ENCODE measurements at regions not wholly inside any gene's neighbourhood (a gene's known extent, or its start where the extent isn't known, plus 50 kb on each side); places are given as distances from the start of the nearest gene placed in this dataset.

GRCh38 chr5:105630803-105631202 is 2039.9 kb downstream of the EFNA5 start:
- DNase-seq = no peak

DNA sequence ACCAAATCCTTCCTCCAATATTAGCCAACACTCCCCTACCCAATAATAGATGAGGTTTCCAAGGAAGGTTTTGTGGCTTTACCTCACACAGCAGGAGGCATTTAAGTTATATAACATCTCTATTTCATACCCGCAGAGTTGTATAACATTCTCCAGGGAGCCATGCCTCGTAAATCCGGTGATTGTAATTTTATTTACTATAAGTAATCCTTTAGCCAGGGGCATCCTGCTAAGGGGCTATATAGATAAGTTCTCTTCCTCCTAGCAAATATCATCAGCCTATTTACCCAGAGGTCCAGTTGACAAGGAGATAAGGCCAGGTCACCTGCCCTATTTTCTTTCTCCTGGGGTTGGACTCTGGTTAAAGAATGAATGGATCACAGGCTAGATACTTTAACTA is 2051.0 kb downstream of the EFNA5 start:
- DNase-seq = no peak

DNA sequence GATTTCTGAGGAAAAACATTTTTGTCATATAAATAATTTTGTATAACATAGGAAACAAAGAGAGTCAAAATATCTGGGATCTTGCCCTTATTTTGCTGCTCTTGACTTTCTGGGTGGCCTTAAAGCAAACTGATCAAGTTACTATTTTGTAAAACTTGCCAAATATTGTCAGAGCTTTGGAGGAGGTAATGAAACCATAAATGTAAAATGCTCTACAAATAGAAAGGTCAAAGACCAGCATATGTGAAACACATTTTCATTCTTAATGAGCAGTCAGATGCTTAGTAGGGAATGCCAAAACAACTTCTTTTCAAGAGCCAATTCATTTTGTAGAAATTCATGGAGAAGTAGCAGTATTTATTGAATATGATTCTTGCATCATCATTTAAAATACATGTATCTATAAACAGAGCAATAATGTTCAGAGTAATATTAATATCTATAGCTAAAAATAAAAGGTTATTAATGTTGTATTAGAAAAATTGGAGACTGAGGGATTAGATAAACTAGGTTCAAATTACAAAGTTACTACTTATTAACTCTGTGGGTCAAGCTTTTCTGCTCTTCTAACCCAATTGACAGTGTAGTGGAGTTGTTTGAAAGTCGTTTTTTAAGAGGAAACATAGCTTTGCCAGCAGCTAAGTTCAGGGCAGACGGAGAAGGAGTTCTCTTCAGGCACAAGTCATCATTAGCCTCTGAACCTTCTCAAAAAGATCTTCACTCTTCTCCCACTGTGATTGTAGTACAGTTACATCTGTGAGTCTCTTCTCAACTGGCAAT is 2053.1 kb downstream of the EFNA5 start:
- no peak for DNase-seq

DNA sequence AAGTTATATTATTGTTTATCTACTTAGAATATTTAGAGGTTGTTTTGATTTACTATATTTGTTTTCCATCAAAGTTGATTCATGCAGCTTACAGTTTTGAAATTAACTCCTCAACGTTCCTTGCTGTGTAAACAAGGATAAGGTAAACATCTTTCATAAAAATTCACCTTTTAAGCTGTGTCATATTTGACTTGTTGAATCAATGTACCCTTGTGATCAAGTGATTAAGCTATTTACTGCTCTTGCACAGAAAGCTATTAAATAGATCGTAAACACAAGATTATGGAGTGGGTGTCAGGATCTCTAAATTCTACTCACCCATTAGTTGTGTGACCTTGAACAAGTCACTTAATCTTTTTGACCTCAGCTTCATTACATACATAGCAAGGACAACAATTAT is 2054.0 kb upstream of the NUDT12 start:
- no peak for DNase-seq

- peak; percentile 10 to 44 for DNase-seq
Observed at GRCh38 chr5:105602406-105602805, 2039.8 kb upstream of the NUDT12 start.

DNA sequence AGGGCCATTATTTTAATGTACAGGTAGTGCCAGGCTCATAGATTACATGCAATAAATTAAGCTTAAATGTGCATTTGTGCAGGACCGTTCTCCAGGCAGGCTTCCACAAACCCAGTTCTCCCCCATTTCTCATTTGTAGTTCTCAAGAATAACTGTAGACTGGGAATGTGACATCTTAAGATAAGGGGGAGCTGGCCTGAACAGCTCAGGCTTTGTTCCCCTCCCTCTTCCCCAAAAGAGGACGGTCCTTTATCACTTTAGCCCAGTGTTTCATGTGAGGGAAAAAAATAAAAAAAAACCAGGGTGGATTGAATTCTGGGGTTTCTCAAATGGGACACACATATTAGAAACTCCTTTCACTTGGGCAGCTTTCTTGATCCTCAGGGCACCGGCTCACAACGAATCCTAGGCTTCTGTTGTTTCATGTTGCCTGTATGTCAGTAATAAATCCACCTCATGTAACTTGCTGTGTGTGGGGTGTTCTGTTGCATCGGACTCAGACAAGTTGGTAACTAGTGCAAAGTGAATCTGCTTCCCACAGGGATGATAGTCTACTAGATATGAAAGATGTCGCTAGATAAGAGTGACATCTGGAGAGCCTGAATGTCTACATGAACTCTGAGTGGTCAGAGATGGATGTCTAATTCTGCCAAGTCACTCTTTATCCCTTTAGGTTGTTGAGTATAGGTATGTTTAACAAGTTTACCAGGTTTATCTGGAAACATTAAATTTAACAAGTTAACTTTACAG is 2030.6 kb upstream of the NUDT12 start:
- DNase-seq = no peak

- no peak for DNase-seq
Observed at GRCh38 chr5:105587963-105588662, 2025.5 kb upstream of the NUDT12 start.

GRCh38 chr5:105581988-105582690 is 2019.5 kb upstream of the NUDT12 start:
- peak in 1 of 2 experiments; percentile 1 for DNase-seq

GRCh38 chr5:105573575-105573974 is 2011.0 kb upstream of the NUDT12 start:
- no peak for DNase-seq

DNA sequence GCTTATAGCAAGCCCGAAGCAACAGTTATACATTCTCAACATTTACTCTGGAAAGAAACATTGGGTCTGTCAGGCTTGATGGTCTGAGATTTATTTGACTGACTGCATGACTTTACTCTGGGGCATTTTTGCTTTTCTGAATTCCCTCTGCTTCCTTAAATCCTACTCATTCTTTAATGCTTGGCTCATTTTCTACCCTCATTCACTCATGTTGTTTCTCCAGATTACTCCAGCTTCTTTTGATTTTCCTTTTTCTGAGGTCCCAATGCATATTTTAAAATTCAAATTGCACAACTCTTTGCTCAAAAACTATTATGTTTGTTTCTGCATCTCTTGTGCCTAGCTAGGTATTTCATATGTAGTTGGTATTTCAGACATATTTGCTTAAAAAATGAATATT is 2002.9 kb upstream of the NUDT12 start:
- DNase-seq = no peak

DNA sequence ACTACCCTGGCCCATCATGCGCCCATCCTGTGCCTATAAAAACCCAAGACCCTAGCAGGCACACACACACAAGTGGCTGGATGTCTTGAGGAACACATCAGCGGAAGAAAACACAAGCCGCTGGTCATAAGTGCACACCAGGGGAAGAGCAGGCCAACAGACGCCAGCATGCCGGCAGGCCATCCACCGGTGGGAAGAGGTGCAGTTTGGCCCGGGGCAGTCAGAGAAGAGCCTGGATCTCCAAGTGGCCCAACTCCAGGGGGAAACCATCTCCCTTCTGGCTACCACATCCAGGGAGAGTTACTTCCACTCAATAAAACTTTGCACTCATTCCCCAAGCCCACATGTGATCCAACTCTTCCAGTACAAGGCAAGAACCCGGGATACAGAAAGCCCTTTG is 2001.3 kb upstream of the NUDT12 start:
- no peak for DNase-seq

GRCh38 chr5:105554568-105555169 is 1992.1 kb upstream of the NUDT12 start:
- no peak for DNase-seq

GRCh38 chr5:105544300-105544699 is 1981.7 kb upstream of the NUDT12 start:
- no peak for DNase-seq

GRCh38 chr5:105536675-105537074 is 1974.1 kb upstream of the NUDT12 start:
- DNase-seq = no peak

DNA sequence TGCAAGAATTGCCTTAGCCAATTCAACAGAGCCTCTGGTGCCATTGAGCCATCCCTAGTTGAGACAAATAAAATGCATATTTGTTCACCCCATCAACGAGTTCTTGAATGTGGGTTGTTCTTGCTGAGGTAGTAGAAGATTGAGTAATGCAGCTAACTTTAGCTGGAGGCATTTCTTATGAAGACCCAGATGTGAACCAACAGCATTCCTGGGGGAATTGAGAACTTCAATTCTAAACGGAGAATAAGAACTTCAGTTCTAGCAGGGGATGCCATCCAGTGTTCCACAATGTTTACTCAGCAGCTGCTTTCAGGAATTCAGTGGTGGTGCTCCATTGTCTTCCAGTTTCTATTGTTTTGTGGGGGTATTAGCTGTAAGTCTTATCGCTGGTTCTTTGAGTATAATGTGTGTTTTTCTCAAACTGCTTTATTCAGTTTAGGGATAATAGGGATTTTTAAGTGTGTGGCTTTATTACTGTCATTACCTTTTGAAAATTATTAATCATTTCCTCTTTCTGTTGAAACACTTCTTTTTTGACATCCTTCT is 1968.2 kb upstream of the NUDT12 start:
- DNase-seq = no peak

DNA sequence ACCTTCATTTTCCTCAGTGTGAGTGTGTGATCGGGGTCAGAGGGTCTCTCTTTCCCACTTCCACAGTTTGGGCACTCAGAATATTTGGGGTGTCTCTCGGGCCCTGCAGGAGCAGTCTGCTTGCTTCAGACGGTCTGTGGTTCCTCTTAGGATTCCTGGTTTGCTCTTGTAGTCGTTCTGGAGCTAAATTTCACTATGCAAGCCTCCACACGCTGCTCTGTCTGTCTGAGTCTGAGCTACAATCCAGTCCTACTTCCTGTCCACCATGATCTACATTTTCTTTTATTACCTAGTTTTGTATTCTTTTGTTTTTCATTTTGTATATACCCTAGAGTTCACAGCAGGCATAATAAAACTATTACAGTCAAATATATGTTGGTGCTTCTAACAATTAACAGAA is 1967.3 kb upstream of the NUDT12 start:
- DNase-seq = no peak

GRCh38 chr5:105508519-105508918 is 1945.9 kb upstream of the NUDT12 start:
- DNase-seq = no peak

DNA sequence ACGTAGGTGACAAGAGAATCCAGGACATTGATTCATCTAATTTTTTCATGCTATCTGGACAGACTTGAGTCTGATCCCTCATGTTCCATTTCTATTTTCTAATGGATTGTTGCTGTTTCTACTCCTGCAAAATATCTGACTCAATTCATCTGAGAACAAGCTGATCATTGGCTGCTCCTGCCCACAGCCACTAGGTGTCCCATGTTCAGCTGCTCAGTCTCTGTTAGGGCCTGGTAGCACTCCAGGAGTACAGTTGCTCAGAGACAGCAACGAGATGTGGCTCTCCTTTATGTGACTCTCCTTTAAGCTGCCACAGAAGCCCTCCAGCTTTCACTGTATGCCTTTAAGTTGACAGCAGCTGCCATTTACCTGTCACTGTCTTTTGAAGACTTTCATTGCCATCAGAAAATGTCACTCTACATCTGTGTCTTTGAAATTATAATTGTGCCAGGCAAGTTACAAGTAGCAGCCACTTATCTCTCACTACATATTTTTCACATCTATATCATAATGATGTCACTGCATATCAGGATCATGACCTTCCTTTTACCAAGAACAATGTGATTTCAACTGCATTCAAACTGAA is 1944.2 kb upstream of the NUDT12 start:
- no peak for DNase-seq

DNA sequence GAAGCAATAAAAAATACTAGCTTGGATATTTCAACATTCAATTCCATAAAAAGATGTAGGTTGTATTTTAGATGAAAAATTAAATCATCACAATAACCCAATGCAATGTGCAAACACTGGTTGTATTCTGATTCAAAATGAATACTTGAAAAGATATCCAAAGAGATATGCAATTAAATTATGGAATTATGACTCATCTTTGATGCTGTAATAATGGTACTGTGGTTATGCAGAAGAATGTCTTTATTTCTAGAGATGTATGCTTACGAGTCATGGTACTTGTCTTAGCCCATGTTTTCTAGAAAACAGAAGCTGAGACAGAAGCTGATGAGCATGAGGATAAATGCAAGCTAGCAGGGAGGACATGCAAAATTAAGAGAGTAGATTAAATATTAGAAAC is 1941.4 kb upstream of the NUDT12 start:
- DNase-seq = no peak

DNA sequence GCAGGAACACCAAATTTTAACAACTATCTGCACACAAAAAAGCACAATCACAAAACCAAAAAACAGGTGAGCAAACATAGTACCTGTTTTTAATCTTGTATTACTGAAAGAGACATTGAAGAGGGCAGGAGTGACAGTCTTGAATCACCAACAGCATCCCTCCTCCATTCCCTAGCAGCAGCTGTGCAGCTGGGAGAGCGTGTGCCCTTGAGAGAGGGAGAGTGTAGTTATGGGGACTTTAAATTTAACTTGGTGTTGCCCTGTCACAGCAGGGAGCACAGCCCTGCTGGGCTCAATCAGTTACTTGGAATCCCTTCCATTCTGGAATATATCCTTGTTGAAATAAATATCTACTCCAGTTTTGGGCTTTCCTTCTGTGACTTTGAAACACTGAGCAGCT is 1938.7 kb upstream of the NUDT12 start:
- no peak for DNase-seq

DNA sequence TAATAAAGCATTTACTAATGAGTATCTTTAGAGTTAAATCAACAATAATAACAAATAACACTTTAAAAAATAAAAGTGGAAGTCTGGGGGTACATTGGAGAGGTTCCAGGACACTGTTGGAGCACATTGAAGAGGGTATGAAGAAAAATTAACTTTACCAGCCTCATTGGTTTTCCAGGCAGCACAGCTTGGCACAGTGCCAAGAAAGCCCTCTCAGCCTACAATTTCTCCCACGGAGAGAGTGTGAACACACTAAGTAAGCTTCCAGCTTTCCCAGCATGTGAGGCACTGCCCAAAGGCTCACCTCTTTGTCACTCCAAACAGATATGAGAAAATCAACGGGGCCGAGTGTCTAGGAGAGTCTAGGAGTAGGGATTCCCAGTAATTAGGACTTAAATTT is 1912.8 kb upstream of the NUDT12 start:
- DNase-seq = no peak

- DNase-seq = no peak
Observed at GRCh38 chr5:105462377-105462776, 1899.8 kb upstream of the NUDT12 start.
